ENCODE measurements at regions not wholly inside any gene's neighbourhood (a gene's known extent, or its start where the extent isn't known, plus 50 kb on each side); places are given as distances from the start of the nearest gene placed in this dataset.

- no peaks in the 10 kb centered on the region for H3K4me1 ChIP-seq
- no peaks in the 10 kb centered on the region for H3K9me3 ChIP-seq
- H3K27me3 ChIP-seq: no peaks in the 10 kb centered on the region
- TF ChIP-seq POLR2A (IDR thresholded peaks at IDR 0.05) (no peak), CTCF (IDR thresholded peaks at IDR 0.05) (no peak)
- H3K27ac ChIP-seq: no peak overlapping the region
- intact Hi-C loops (cut with DNase I): no loop called here
- DNase-seq: no peak
- no peak overlapping the region for H3K4me3 ChIP-seq
- 65 to 75% methylated on average over 5 to 6 of the region's 6 CpGs for WGBS, 2 donors
- H3K36me3 ChIP-seq: no peaks in the 10 kb centered on the region
Measured at GRCh38 chr9:26758655-26759054, 133.9 kb downstream of the CAAP1 start.

DNA sequence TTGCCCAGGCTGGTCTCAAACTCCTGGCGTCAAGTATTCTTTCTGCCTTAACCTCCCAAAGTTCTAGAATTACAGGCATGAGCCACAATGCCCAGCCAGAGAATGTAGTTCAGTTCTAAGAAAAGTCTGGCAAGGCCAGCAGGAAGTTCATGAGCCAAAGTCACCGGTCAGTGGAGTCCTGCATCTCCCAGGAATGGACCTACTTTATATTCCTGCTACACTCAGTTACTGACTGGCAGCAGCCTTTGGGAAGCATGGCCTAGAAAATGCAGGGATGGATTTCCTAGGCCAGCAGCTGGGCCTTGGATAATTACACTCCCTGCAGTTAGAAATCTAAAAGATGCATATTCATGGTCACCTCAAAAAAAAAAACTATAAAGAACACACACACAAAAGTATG, 135.7 kb downstream of the CAAP1 start:
- Histone ChIP-seq H3K4me3 (no peak overlapping the region), H3K4me1 (no peaks in the 10 kb centered on the region), H3K36me3 (no peaks in the 10 kb centered on the region), H3K9me3 (no peaks in the 10 kb centered on the region), H3K27me3 (no peaks in the 10 kb centered on the region), H3K27ac (no peak overlapping the region)
- TF ChIP-seq POLR2A (IDR thresholded peaks at IDR 0.05) (no peak), CTCF (IDR thresholded peaks at IDR 0.05) (no peak)
- DNase-seq: no peak
- intact Hi-C loops (cut with DNase I): no loop called here
- WGBS, 2 donors: 91 to 94% methylated on average over 2 of the region's 2 CpGs

GRCh38 chr9:26755476-26755875, 137.1 kb downstream of the CAAP1 start:
- WGBS, 2 donors: 48 to 64% methylated on average over 2 of the region's 2 CpGs
- H3K4me3 ChIP-seq: no peak overlapping the region
- no peaks in the 10 kb centered on the region for H3K36me3 ChIP-seq
- H3K27me3 ChIP-seq: no peaks in the 10 kb centered on the region
- no peak for DNase-seq
- H3K27ac ChIP-seq: no peak overlapping the region
- intact Hi-C loops (cut with DNase I): no loop called here
- TF ChIP-seq POLR2A (IDR thresholded peaks at IDR 0.05) (no peak), CTCF (IDR thresholded peaks at IDR 0.05) (no peak)
- no peaks in the 10 kb centered on the region for H3K4me1 ChIP-seq
- no peaks in the 10 kb centered on the region for H3K9me3 ChIP-seq

GRCh38 chr9:26754509-26755164, 138.0 kb downstream of the CAAP1 start:
- 79 to 83% methylated on average over 5 to 10 of the region's 10 CpGs for WGBS, 2 donors
- TF ChIP-seq POLR2A (IDR thresholded peaks at IDR 0.05) (no peak), CTCF (IDR thresholded peaks at IDR 0.05) (no peak)
- Histone ChIP-seq H3K4me1 (no peaks in the 10 kb centered on the region), H3K9me3 (no peaks in the 10 kb centered on the region), H3K27ac (no peak overlapping the region), H3K27me3 (no peaks in the 10 kb centered on the region), H3K4me3 (no peak overlapping the region), H3K36me3 (no peaks in the 10 kb centered on the region)
- no peak for DNase-seq
- intact Hi-C loops (cut with DNase I): no loop called here

DNA sequence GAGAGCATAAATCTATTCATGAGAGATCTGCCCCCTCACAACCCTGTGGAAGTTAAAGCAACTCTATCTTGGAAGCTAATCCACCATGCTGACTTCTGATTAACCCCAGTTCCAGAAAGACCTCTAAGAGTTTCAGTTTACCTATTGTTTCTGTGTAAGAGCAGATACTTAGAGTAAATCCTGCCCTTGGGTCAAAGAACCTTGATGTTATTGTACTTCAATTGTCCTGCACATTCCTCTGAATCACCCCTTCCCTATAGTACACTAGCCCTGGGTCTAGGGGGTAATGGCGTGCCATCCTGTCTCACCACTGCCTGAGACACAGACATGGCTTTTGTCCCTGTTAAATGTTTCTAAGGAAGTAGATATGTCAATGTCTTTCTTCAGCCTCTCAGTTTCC, 138.6 kb downstream of the CAAP1 start:
- no peak for TF ChIP-seq CTCF (IDR thresholded peaks at IDR 0.05)
- no peak for TF ChIP-seq POLR2A (IDR thresholded peaks at IDR 0.05)
- no peaks in the 10 kb centered on the region for H3K27me3 ChIP-seq
- no peak overlapping the region for H3K4me3 ChIP-seq
- no peaks in the 10 kb centered on the region for H3K36me3 ChIP-seq
- WGBS, 2 donors: 78 to 100% methylated on average over 1 of the region's 1 CpG
- intact Hi-C loops (cut with DNase I): no loop called here
- no peaks in the 10 kb centered on the region for H3K9me3 ChIP-seq
- DNase-seq: no peak
- H3K4me1 ChIP-seq: no peaks in the 10 kb centered on the region
- no peak overlapping the region for H3K27ac ChIP-seq
